ENCODE measurements at regions not wholly inside any gene's neighbourhood (a gene's known extent, or its start where the extent isn't known, plus 50 kb on each side); places are given as distances from the start of the nearest gene placed in this dataset.
"Not testable (repeated sequence)": the region's sequence is repeated elsewhere in the genome, so short reads cannot be mapped to it uniquely, and the experiment has no call there.

DNA sequence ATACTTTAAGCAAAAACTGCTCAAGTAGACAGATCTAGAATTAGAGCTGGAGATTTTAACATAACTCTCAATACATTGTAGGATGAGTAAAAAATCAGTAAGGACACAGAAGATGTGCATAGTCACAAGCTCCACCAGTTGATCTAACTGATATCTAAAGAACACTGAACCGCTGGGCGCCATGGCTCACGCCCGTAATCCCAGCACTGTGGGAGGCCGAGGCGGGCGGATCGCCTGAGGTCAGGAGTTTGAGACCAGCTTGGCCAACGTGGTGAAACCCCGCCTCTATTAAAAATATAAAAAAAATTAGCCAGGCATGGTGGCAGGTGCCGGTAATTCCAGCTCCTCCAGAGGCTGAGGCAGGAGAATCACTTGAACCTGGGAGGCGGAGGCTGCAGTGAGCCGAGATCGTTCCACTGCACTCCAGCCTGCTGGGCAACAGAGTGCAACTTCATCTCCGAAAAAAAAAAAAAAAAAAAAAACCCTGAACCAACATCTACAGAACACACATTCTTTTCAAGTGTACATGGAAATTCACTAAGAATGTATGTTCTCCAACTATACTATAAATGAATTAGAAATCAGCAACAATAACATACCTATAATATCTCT lies 1431.8 kb downstream of the FOXD4L5 start:
- intact Hi-C loops (cut with micrococcal nuclease); H3K27ac Mint-ChIP-seq; H3K27me3 ChIP-seq (ENCODE audit: insufficient read depth, low read length); H3K4me1 ChIP-seq (ENCODE audit: insufficient read depth, low read length); H3K4me3 ChIP-seq (ENCODE audit: low read length in 2 of 2); H3K4me3 Mint-ChIP-seq; H3K36me3 Mint-ChIP-seq; H3K27me3 Mint-ChIP-seq; POLR2A ChIA-PET (ENCODE audit: partially characterized antibody); DNase-seq; H3K36me3 ChIP-seq (ENCODE audit: insufficient read depth, low read length); H3K9me3 ChIP-seq (ENCODE audit: control insufficient read depth in 1 of 2, low read length in 2 of 2); CTCF ChIA-PET (ENCODE audit: partially characterized antibody); H3K4me1 Mint-ChIP-seq; H3K27ac ChIP-seq (ENCODE audit: low read depth, low read length): not testable (repeated sequence)
- peaks cover 0 to 29% (median 16%) of the 10 kb centered on the region in 8 donors for H3K9me3 Mint-ChIP-seq

DNA sequence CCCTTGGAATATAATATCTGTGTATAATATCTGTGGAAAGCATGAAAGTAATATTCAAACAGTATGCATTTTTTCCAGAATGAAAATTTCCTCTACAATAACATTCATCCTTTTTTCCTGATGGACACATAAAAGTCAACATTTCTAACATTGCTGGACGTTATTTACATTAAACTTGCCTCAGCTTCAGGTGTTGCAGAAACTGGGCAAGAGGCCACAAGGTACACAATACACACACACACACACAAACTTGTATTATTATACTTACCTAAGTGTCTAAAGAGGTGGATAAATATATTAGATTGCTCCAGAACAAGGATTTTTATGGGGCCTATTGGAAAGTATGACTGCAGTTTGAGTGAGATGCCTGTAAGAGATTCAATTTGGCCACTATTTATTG lies 1460.2 kb downstream of the FOXD4L5 start:
- H3K4me1 Mint-ChIP-seq; H3K36me3 ChIP-seq (ENCODE audit: insufficient read depth, low read length); POLR2A ChIA-PET (ENCODE audit: partially characterized antibody); CTCF ChIA-PET (ENCODE audit: partially characterized antibody); H3K4me3 ChIP-seq (ENCODE audit: low read length in 2 of 2); intact Hi-C loops (cut with micrococcal nuclease); H3K27me3 ChIP-seq (ENCODE audit: insufficient read depth, low read length); H3K36me3 Mint-ChIP-seq; H3K27ac Mint-ChIP-seq; H3K27me3 Mint-ChIP-seq; H3K27ac ChIP-seq (ENCODE audit: low read depth, low read length); H3K4me1 ChIP-seq (ENCODE audit: insufficient read depth, low read length); H3K9me3 ChIP-seq (ENCODE audit: control insufficient read depth in 1 of 2, low read length in 2 of 2); H3K4me3 Mint-ChIP-seq; DNase-seq: not testable (repeated sequence)
- peaks cover 5 to 14% (median 10%) of the 10 kb centered on the region in 8 donors for H3K9me3 Mint-ChIP-seq

DNA sequence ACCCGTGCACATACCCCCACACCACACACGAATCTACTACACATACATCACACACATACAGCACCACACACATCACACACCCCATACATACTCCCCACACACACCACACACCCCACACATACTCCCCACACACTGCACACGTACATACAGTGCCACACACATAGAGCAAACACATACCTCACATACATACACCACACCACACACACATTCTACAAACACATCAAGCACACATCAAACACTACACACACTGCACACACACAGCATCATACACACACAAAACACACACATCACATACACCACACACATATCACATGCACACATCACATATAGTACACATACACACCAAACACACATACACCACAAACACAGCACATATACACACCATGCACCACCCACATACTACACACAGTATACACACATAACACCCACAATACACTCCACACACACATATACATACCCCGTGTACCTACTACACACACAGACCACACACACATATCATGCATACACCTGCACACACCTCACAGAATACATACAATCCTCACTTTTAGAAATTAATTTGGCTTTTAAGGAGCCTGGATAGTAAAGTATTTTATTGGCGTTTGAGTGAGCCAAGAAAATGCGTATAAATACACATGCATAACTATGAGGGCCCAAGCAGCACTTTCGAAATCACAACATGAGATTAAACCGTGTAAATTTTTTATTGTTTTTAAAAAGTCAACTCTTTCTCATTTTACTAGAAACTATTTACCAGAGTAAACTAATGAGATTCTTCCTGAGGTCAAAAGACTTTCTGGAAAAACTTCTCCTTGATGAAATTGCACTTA lies 1461.4 kb downstream of the FOXD4L5 start:
- POLR2A ChIA-PET (ENCODE audit: partially characterized antibody); H3K4me3 Mint-ChIP-seq; H3K27ac Mint-ChIP-seq; H3K27ac ChIP-seq (ENCODE audit: low read depth, low read length); H3K4me1 Mint-ChIP-seq; H3K36me3 ChIP-seq (ENCODE audit: insufficient read depth, low read length); H3K27me3 Mint-ChIP-seq; H3K27me3 ChIP-seq (ENCODE audit: insufficient read depth, low read length); CTCF ChIA-PET (ENCODE audit: partially characterized antibody); H3K4me1 ChIP-seq (ENCODE audit: insufficient read depth, low read length); intact Hi-C loops (cut with micrococcal nuclease); H3K4me3 ChIP-seq (ENCODE audit: low read length in 2 of 2); H3K9me3 ChIP-seq (ENCODE audit: control insufficient read depth in 1 of 2, low read length in 2 of 2); DNase-seq; H3K36me3 Mint-ChIP-seq: not testable (repeated sequence)
- peaks cover 5 to 15% (median 9%) of the 10 kb centered on the region in 8 donors for H3K9me3 Mint-ChIP-seq

DNA sequence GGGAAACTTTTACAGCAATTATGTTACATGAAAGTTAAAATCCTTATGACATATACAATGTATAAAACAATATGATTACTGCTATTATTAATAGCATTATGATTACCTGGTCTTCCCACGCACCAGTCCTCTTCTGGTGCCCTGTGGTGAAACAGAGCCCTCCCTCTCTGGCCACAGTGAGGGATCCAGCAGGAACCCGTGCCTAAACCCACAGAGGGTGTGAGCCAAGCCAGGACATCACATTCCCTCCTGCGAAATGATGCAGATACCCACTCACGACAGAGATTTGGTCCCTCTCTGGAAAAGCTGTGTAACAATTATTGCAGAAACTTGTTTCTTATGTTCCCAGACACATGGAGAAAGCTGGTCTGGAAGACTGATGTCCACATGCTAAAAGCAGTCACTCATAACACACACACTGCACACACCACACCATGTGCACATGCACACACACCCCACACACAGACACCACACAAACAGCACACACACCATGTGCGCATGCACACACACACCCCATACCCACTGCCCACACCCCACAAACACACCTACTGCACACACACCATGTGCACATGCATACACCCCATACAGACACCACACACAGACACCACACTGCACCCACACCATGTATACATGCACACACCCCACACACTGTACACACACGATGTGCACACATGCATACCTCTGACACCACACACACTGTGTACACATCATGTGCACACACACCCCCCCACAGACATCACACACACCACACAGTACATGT lies 1462.2 kb downstream of the FOXD4L5 start:
- H3K27ac ChIP-seq (ENCODE audit: low read depth, low read length); DNase-seq; intact Hi-C loops (cut with micrococcal nuclease); CTCF ChIA-PET (ENCODE audit: partially characterized antibody); H3K27me3 ChIP-seq (ENCODE audit: insufficient read depth, low read length); H3K4me3 ChIP-seq (ENCODE audit: low read length in 2 of 2); H3K4me1 ChIP-seq (ENCODE audit: insufficient read depth, low read length); H3K4me1 Mint-ChIP-seq; H3K36me3 ChIP-seq (ENCODE audit: insufficient read depth, low read length); H3K27me3 Mint-ChIP-seq; H3K36me3 Mint-ChIP-seq; H3K9me3 ChIP-seq (ENCODE audit: control insufficient read depth in 1 of 2, low read length in 2 of 2); H3K4me3 Mint-ChIP-seq; H3K27ac Mint-ChIP-seq; POLR2A ChIA-PET (ENCODE audit: partially characterized antibody): not testable (repeated sequence)
- peaks cover 5 to 20% (median 12%) of the 10 kb centered on the region in 8 donors for H3K9me3 Mint-ChIP-seq

DNA sequence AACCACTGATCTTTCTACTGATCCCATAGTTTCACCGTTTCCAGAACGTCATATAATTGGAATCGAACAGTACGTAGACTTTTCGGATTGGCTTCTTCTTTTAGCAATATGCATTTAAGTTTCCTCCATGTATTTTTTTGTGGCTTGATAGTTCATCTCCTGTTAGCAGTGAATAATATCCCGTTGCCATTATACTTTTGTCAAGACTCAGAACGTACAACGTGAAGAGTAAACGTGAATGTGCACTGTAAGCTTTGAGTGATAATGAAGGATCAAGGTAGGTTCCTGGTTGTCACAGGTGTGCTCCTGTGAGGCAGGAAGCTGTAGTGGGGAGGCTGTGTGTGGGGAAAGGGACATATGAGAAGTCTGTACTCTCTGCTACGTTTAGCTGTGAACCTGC lies 1463.7 kb downstream of the FOXD4L5 start:
- intact Hi-C loops (cut with micrococcal nuclease) = not testable (repeated sequence)

DNA sequence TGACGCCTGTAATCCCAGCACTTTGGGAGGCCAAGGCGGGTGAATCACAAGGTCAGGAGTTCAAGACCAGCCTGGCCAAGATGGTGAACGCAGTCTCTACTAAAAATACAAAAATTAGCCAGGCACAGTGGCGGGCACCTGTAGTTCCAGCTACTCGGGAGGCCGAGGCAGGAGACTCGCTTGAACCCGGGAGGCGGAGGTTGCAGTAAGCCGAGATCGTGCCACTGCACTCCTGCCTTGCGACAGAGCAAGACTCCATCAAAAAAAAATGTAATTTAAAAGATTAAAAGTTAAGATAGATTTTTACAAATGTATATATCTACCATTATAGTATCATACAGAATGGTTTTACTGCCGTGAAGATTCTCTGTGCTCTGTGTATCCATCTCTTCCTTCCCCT lies 1464.1 kb downstream of the FOXD4L5 start:
- H3K27me3 Mint-ChIP-seq = peaks cover 15 to 17% of the 10 kb centered on the region in 2 donors

More for the DNA sequence above, 1463.7 kb downstream of the FOXD4L5 start:
- H3K4me3 Mint-ChIP-seq; H3K36me3 ChIP-seq (ENCODE audit: insufficient read depth, low read length); H3K27ac ChIP-seq (ENCODE audit: low read depth, low read length); DNase-seq; H3K9me3 ChIP-seq (ENCODE audit: control insufficient read depth in 1 of 2, low read length in 2 of 2); H3K27me3 ChIP-seq (ENCODE audit: insufficient read depth, low read length); POLR2A ChIA-PET (ENCODE audit: partially characterized antibody); H3K27ac Mint-ChIP-seq; H3K4me3 ChIP-seq (ENCODE audit: low read length in 2 of 2); CTCF ChIA-PET (ENCODE audit: partially characterized antibody); H3K36me3 Mint-ChIP-seq: not testable (repeated sequence)
- H3K27me3 Mint-ChIP-seq = peaks cover 15 to 17% of the 10 kb centered on the region in 2 donors
- H3K4me1 Mint-ChIP-seq = peaks cover 17 to 19% (median 18%) of the 10 kb centered on the region in 4 donors
- H3K4me1 ChIP-seq (ENCODE audit: insufficient read depth, low read length) = peaks cover 14% of the 10 kb centered on the region
- peaks cover 5 to 33% (median 18%) of the 10 kb centered on the region in 8 donors for H3K9me3 Mint-ChIP-seq

DNA sequence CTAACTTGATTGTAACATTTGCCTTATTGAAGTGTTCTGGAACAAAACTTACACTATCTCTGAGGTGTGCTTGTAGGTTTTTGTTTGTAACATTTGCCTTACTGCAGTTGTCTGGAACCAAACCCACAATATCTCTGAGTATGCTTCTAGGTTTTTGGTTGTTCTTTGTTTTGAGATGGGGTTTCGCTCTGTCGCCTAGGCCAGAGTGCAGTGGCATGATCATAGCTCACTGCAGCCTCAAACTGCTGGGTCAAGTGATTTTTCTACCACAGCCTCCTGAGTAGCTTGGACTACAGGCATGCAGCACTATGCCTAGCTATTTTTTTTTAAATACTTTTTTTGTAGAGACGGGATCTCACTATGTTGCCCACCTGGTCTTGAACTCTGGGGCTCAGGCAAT lies 1464.6 kb downstream of the FOXD4L5 start:
- H3K27ac ChIP-seq (ENCODE audit: low read depth, low read length); H3K4me3 ChIP-seq (ENCODE audit: low read length in 2 of 2); H3K9me3 ChIP-seq (ENCODE audit: control insufficient read depth in 1 of 2, low read length in 2 of 2); H3K27ac Mint-ChIP-seq; CTCF ChIA-PET (ENCODE audit: partially characterized antibody); H3K36me3 ChIP-seq (ENCODE audit: insufficient read depth, low read length); H3K27me3 ChIP-seq (ENCODE audit: insufficient read depth, low read length); intact Hi-C loops (cut with micrococcal nuclease); H3K36me3 Mint-ChIP-seq; DNase-seq; H3K4me3 Mint-ChIP-seq: not testable (repeated sequence)
- POLR2A ChIA-PET (ENCODE audit: partially characterized antibody) = interaction anchor here (0.6 kb wide), 1 partner anchor 39 kb away, joined by 3 read pairs; no protein-coding TSS in a partner anchor
- H3K9me3 Mint-ChIP-seq = peaks cover 9 to 39% (median 21%) of the 10 kb centered on the region in 8 donors
- H3K4me1 Mint-ChIP-seq = peaks cover 17 to 19% (median 18%) of the 10 kb centered on the region in 4 donors
- peaks cover 15 to 17% of the 10 kb centered on the region in 2 donors for H3K27me3 Mint-ChIP-seq
- H3K4me1 ChIP-seq (ENCODE audit: insufficient read depth, low read length) = peaks cover 14% of the 10 kb centered on the region

More for the DNA sequence above, 1464.1 kb downstream of the FOXD4L5 start:
- peaks cover 14% of the 10 kb centered on the region for H3K4me1 ChIP-seq (ENCODE audit: insufficient read depth, low read length)
- H3K9me3 Mint-ChIP-seq = peaks cover 8 to 37% (median 20%) of the 10 kb centered on the region in 8 donors
- H3K27me3 ChIP-seq (ENCODE audit: insufficient read depth, low read length); POLR2A ChIA-PET (ENCODE audit: partially characterized antibody); H3K9me3 ChIP-seq (ENCODE audit: control insufficient read depth in 1 of 2, low read length in 2 of 2); H3K4me3 ChIP-seq (ENCODE audit: low read length in 2 of 2); intact Hi-C loops (cut with micrococcal nuclease); H3K27ac Mint-ChIP-seq; H3K36me3 ChIP-seq (ENCODE audit: insufficient read depth, low read length); H3K4me3 Mint-ChIP-seq; CTCF ChIA-PET (ENCODE audit: partially characterized antibody); H3K27ac ChIP-seq (ENCODE audit: low read depth, low read length); H3K36me3 Mint-ChIP-seq: not testable (repeated sequence)
- DNase-seq = peak in 1 of 5 donors; percentile 37
- H3K4me1 Mint-ChIP-seq = peaks cover 17 to 19% (median 18%) of the 10 kb centered on the region in 4 donors
